ENCODE measurements at regions not wholly inside any gene's neighbourhood (a gene's known extent, or its start where the extent isn't known, plus 50 kb on each side); places are given as distances from the start of the nearest gene placed in this dataset.

DNA sequence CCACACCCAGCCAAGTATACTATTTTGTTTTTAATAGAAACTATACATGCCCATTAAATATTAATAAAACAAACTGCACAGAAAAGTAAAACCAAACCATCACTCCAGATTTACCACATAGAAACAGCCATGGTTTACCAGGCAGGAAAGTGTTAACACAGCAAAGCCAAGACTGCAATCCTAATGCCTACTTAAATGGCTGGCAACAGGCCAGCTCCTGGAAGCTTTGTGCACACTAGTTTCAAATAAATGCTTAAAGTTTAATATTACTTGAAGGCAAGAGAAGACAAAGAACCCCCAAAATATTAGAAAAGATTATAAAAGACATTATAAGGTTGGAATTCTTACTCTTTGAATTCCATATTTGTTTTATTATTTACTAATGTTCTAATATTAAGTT, 141.0 kb downstream of the VCY start:
- no peaks in the 10 kb centered on the region for H3K9me3 ChIP-seq (ENCODE audit: low read length)
- no peaks in the 10 kb centered on the region for H3K27me3 ChIP-seq (ENCODE audit: control insufficient read depth in 1 of 2, insufficient read depth in 2 of 2, low read length in 2 of 2)
- H3K4me3 ChIP-seq (replicated peaks in 1 of 3; ENCODE audit: insufficient read depth in 1 of 3, low read depth in 2 of 3, low read length in 3 of 3), result no peak overlapping the region
- ATAC-seq (no peak), FAIRE-seq (no peak), DNase-seq (ENCODE audit: low spot score) (no peak)
- no peaks in the 10 kb centered on the region for H3K36me3 ChIP-seq (replicated peaks in 1 of 2; ENCODE audit: control insufficient read depth in 1 of 2, insufficient read depth in 2 of 2, low read length in 2 of 2)
- H3K79me2 ChIP-seq (ENCODE audit: insufficient read depth, low read length), result no peaks in the 10 kb centered on the region
- no peak overlapping the region for H3K9ac ChIP-seq (ENCODE audit: insufficient read depth, low read depth, low read length)
- H3K4me1 ChIP-seq (ENCODE audit: insufficient read depth, low read length), result no peaks in the 10 kb centered on the region
- ChIA-PET CTCF (ENCODE audit: low intra/inter-chr PET ratio, low total read pairs) (no interaction called here), POLR2A (no interaction called here)
- H2AFZ ChIP-seq (ENCODE audit: low read length), result no peak overlapping the region
- H4K20me1 ChIP-seq (ENCODE audit: insufficient read depth, low read length), result no peaks in the 10 kb centered on the region
- no TSS peak for BruUV-seq (replicated peaks)
- TF ChIP-seq, protein P1, sequence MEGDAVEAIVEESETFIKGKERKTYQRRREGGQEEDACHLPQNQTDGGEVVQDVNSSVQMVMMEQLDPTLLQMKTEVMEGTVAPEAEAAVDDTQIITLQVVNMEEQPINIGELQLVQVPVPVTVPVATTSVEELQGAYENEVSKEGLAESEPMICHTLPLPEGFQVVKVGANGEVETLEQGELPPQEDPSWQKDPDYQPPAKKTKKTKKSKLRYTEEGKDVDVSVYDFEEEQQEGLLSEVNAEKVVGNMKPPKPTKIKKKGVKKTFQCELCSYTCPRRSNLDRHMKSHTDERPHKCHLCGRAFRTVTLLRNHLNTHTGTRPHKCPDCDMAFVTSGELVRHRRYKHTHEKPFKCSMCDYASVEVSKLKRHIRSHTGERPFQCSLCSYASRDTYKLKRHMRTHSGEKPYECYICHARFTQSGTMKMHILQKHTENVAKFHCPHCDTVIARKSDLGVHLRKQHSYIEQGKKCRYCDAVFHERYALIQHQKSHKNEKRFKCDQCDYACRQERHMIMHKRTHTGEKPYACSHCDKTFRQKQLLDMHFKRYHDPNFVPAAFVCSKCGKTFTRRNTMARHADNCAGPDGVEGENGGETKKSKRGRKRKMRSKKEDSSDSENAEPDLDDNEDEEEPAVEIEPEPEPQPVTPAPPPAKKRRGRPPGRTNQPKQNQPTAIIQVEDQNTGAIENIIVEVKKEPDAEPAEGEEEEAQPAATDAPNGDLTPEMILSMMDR (CRISPR knock-in tag; IDR thresholded peaks at IDR 0.05), result no peak
- in situ Hi-C loops (cut with HindIII; ENCODE audit: extremely low pct_ligation_motif_present, low pct_unique_long_range_greater_than_20kb), result no loop called here
- no peak overlapping the region for H3K4me2 ChIP-seq (ENCODE audit: low read depth, low read length)
- intact Hi-C loops (cut with micrococcal nuclease; ENCODE audit: unreplicated experiment), result no loop called here
- H3K27ac ChIP-seq (ENCODE audit: extremely low read length, insufficient read depth, low read length), result no peak overlapping the region

- Histone ChIP-seq H3K36me3 (replicated peaks in 1 of 2; ENCODE audit: control insufficient read depth in 1 of 2, insufficient read depth in 2 of 2, low read length in 2 of 2) (no peaks in the 10 kb centered on the region), H2AFZ (ENCODE audit: low read length) (no peak overlapping the region), H3K4me2 (ENCODE audit: low read depth, low read length) (no peak overlapping the region), H3K9me3 (ENCODE audit: low read length) (no peaks in the 10 kb centered on the region), H3K27me3 (ENCODE audit: control insufficient read depth in 1 of 2, insufficient read depth in 2 of 2, low read length in 2 of 2) (no peaks in the 10 kb centered on the region), H3K4me3 (replicated peaks in 1 of 3; ENCODE audit: insufficient read depth in 1 of 3, low read depth in 2 of 3, low read length in 3 of 3) (no peak overlapping the region), H3K9ac (ENCODE audit: insufficient read depth, low read depth, low read length) (no peak overlapping the region), H3K4me1 (ENCODE audit: insufficient read depth, low read length) (no peaks in the 10 kb centered on the region), H4K20me1 (ENCODE audit: insufficient read depth, low read length) (no peaks in the 10 kb centered on the region), H3K27ac (ENCODE audit: extremely low read length, insufficient read depth, low read length) (no peak overlapping the region), H3K79me2 (ENCODE audit: insufficient read depth, low read length) (no peaks in the 10 kb centered on the region)
- in situ Hi-C loops (cut with HindIII; ENCODE audit: extremely low pct_ligation_motif_present, low pct_unique_long_range_greater_than_20kb), result no loop called here
- POLR2A ChIA-PET, result no interaction called here
- no TSS peak for BruUV-seq (replicated peaks)
- ATAC-seq, result no peak
- CTCF ChIA-PET (ENCODE audit: low intra/inter-chr PET ratio, low total read pairs), result no interaction called here
- no peak for DNase-seq (ENCODE audit: low spot score)
- FAIRE-seq, result no peak
- 0% methylated on average over 3 of the region's 3 CpGs for WGBS (ENCODE audit: low lambda C conversion rate)
- intact Hi-C loops (cut with micrococcal nuclease; ENCODE audit: unreplicated experiment), result no loop called here
- no peak for TF ChIP-seq KDM6A (CRISPR knock-in tag; IDR thresholded peaks at IDR 0.05; ENCODE audit: low read depth)
- no peak for TF ChIP-seq ZSCAN30 (CRISPR knock-in tag; IDR thresholded peaks at IDR 0.05)
- no peak for TF ChIP-seq NBN (conservative IDR thresholded peaks at IDR 0.05)
- no peak for TF ChIP-seq REL (CRISPR knock-in tag; conservative IDR thresholded peaks at IDR 0.05)
- TF ChIP-seq, protein P2, sequence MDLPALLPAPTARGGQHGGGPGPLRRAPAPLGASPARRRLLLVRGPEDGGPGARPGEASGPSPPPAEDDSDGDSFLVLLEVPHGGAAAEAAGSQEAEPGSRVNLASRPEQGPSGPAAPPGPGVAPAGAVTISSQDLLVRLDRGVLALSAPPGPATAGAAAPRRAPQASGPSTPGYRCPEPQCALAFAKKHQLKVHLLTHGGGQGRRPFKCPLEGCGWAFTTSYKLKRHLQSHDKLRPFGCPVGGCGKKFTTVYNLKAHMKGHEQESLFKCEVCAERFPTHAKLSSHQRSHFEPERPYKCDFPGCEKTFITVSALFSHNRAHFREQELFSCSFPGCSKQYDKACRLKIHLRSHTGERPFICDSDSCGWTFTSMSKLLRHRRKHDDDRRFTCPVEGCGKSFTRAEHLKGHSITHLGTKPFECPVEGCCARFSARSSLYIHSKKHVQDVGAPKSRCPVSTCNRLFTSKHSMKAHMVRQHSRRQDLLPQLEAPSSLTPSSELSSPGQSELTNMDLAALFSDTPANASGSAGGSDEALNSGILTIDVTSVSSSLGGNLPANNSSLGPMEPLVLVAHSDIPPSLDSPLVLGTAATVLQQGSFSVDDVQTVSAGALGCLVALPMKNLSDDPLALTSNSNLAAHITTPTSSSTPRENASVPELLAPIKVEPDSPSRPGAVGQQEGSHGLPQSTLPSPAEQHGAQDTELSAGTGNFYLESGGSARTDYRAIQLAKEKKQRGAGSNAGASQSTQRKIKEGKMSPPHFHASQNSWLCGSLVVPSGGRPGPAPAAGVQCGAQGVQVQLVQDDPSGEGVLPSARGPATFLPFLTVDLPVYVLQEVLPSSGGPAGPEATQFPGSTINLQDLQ (CRISPR knock-in tag; IDR thresholded peaks at IDR 0.05), result no peak
- TF ChIP-seq E2F5 (CRISPR knock-in tag; conservative IDR thresholded peaks at IDR 0.05), result no peak
- TF ChIP-seq ZNF776 (CRISPR knock-in tag; IDR thresholded peaks at IDR 0.05), result no peak
- TF ChIP-seq CENPX (CRISPR knock-in tag; IDR thresholded peaks at IDR 0.05), result no peak
- no peak for TF ChIP-seq KAT8 (CRISPR knock-in tag; IDR thresholded peaks at IDR 0.05)
- no peak for TF ChIP-seq ZNF337 (CRISPR knock-in tag; IDR thresholded peaks at IDR 0.05; ENCODE audit: borderline replicate concordance, low read depth)
- TF ChIP-seq CREBL2 (CRISPR knock-in tag; IDR thresholded peaks at IDR 0.05; ENCODE audit: borderline replicate concordance), result no peak
- TF ChIP-seq ZFP90 (CRISPR knock-in tag; IDR thresholded peaks at IDR 0.05; ENCODE audit: borderline replicate concordance), result no peak
- TF ChIP-seq ZNF7 (CRISPR knock-in tag; IDR thresholded peaks at IDR 0.05), result no peak
Measured at GRCh38 chrY:13869611-13870010, 116.7 kb downstream of the VCY start.
